HCT116 (cell line): ENCODE measurements at regions not wholly inside any gene's neighbourhood (a gene's known extent, or its start where the extent isn't known, plus 50 kb on each side); places are given as distances from the start of the nearest gene placed in this dataset.

Source experiments
- ATAC-seq: fragments of 200-7000 bp; cut with Tn5 transposase; 2 replicates; pipeline ENCODE4 v1.9.1; 2020; ENCODE audit warnings: mild to moderate bottlenecking, moderate library complexity
- BruUV-seq: library from RNA; stranded (reverse); fragments of 400-500 nt; replicated peaks from 2 replicates; lab custom pipeline; 2021; lab: Mats Ljungman, UMichigan
- CTCF ChIA-PET: fragments of 300-600 bp; sonication (Branson Sonifier 250); formaldehyde crosslinking; loops from one replicate; lab custom pipeline; 2021; ENCODE audit warnings: antibody characterized with exemption; lab: Charles Lee
- POLR2A ChIA-PET: fragments of 300-600, 350-600 bp; sonication (Branson Sonifier 250); formaldehyde crosslinking; loops from one replicate; lab custom pipeline; 2021; ENCODE audit warnings: antibody characterized with exemption; lab: Charles Lee
- RAD21 ChIA-PET, 2 experiments: fragments of 300-600 bp; sonication (Branson Sonifier 250); formaldehyde crosslinking; loops; one replicate each; lab custom pipeline; 2023; ENCODE audit warnings: low total read pairs in 2 of 2; ENCODE audit not compliant: uncharacterized antibody in 2 of 2, unreplicated experiment in 2 of 2, low non-redundant PET in 1 of 2; lab: Charles Lee
- DNase-seq: peaks from one replicate; pipeline ENCODE4 v3.0.0-alpha.2; 2010; ENCODE audit warnings: low read depth, low spot score
- H2AFZ ChIP-seq: fragments of 200-600 bp; shearing (Covaris generic), sonication (generic); 2 replicates; pipeline ENCODE4 v1.6.1; 2017; ENCODE audit warnings: low read depth, mixed run types, mixed read lengths, antibody characterized with exemption, low read length; ENCODE audit not compliant: poor library complexity, severe bottlenecking
- H3K27ac ChIP-seq: 2 replicates; pipeline ENCODE4 v1.5.1; 2012; ENCODE audit warnings: low read depth, low read length
- H3K27me3 ChIP-seq: fragments of 200-600 bp; sonication (generic); 2 replicates; pipeline ENCODE4 v1.6.1; 2016; ENCODE audit warnings: mixed run types, low read length, mixed read lengths; ENCODE audit not compliant: insufficient read depth
- H3K36me3 ChIP-seq, 2 experiments: fragments of 200-500 bp in 1 of 2; fragments of 200-600 bp in 1 of 2; sonication (Bioruptor generic) in 1 of 2; sonication (generic) in 1 of 2; 2 replicates each; pipeline versions ENCODE4 v1.5.1 to v1.6.1; 2014 to 2016; ENCODE audit warnings: low read length in 2 of 2, inconsistent platforms in 1 of 2, mixed read lengths in 1 of 2, mixed run types in 1 of 2; ENCODE audit not compliant: insufficient read depth in 2 of 2, control insufficient read depth in 1 of 2
- H3K4me1 ChIP-seq, 2 experiments: fragments of 200-600 bp in 1 of 2; sonication (generic) in 1 of 2; 2 replicates each; pipeline versions ENCODE4 v1.5.1 to v1.6.1; 2012 to 2017; ENCODE audit warnings: low read length in 2 of 2, inconsistent platforms in 1 of 2, mild to moderate bottlenecking in 1 of 2, mixed read lengths in 1 of 2, mixed run types in 1 of 2, moderate library complexity in 1 of 2; ENCODE audit not compliant: insufficient read depth in 2 of 2, control insufficient read depth in 1 of 2
- H3K4me2 ChIP-seq: fragments of 200-600 bp; sonication (generic); 2 replicates; pipeline ENCODE4 v1.6.1; 2017; ENCODE audit warnings: mixed run types, low read length, mixed read lengths
- H3K4me3 ChIP-seq, 2 experiments: fragments of 200-600 bp in 1 of 2; sonication (generic) in 1 of 2; replicated peaks in 1 of 2; 2 replicates each; pipeline ENCODE4 v1.5.1; 2011 to 2016; ENCODE audit warnings: low read length in 2 of 2, control low read depth in 1 of 2, low read depth in 1 of 2, mild to moderate bottlenecking in 1 of 2, mixed read lengths in 1 of 2, mixed run types in 1 of 2
- H3K79me2 ChIP-seq: fragments of 200-600 bp; sonication (generic); 2 replicates; pipeline ENCODE4 v1.6.1; 2017; ENCODE audit warnings: mild to moderate bottlenecking, mixed run types, low read length, moderate library complexity, mixed read lengths; ENCODE audit not compliant: insufficient read depth
- H3K9ac ChIP-seq: fragments of 200-600 bp; sonication (generic); 2 replicates; pipeline ENCODE4 v1.6.1; 2016; ENCODE audit warnings: low read length, mixed read lengths
- H3K9me2 ChIP-seq: fragments of 200-600 bp; sonication (generic), shearing (Covaris generic); 2 replicates; pipeline ENCODE4 v1.6.1; 2017; ENCODE audit warnings: mixed run types, mild to moderate bottlenecking, moderate library complexity; ENCODE audit not compliant: insufficient read depth
- H3K9me3 ChIP-seq, 2 experiments: fragments of 200-500 bp in 1 of 2; fragments of 200-600 bp in 1 of 2; sonication (Bioruptor generic) in 1 of 2; sonication (generic) in 1 of 2; 2 replicates each; pipeline ENCODE4 v1.6.1; 2014 to 2017; ENCODE audit warnings: low read length in 2 of 2, mixed read lengths in 2 of 2, inconsistent platforms in 1 of 2, low read depth in 1 of 2, mild to moderate bottlenecking in 1 of 2, mixed run types in 1 of 2, moderate library complexity in 1 of 2; ENCODE audit not compliant: control insufficient read depth in 1 of 2, insufficient read depth in 1 of 2
- H4K20me1 ChIP-seq: fragments of 200-600 bp; sonication (generic), shearing (Covaris generic); 2 replicates; pipeline ENCODE4 v1.6.1; 2017; ENCODE audit warnings: mixed run types, mild to moderate bottlenecking, moderate library complexity; ENCODE audit not compliant: insufficient read depth
- CBX3 ChIP-seq: IDR thresholded peaks from 2 replicates; pipeline ENCODE4 v1.6.1; 2012; ENCODE audit warnings: low read depth
- CEBPB ChIP-seq: IDR thresholded peaks from 2 replicates; pipeline ENCODE4 v1.6.1; 2012; ENCODE audit warnings: low read depth
- EGR1 ChIP-seq: IDR thresholded peaks from 2 replicates; pipeline ENCODE4 v1.6.1; 2012; ENCODE audit warnings: low read depth
- EZH2 ChIP-seq: fragments of 200-600 bp; sonication (generic); IDR thresholded peaks from 2 replicates; pipeline ENCODE4 v1.6.1; 2017; ENCODE audit warnings: antibody characterized with exemption, mixed run types
- EZH2phosphoT487 ChIP-seq: fragments of 200-600 bp; IDR thresholded peaks from 2 replicates; pipeline ENCODE4 v1.6.1; 2018; ENCODE audit warnings: antibody characterized with exemption, borderline replicate concordance
- FOSL1 ChIP-seq: IDR thresholded peaks from 2 replicates; pipeline ENCODE4 v1.6.1; 2012; ENCODE audit warnings: low read depth
- JUND ChIP-seq: IDR thresholded peaks from 2 replicates; pipeline ENCODE4 v1.6.1; 2012
- MAX ChIP-seq: IDR thresholded peaks from 2 replicates; pipeline ENCODE4 v1.6.1; 2012
- POLR2A ChIP-seq: IDR thresholded peaks from 2 replicates; pipeline ENCODE4 v1.7.0; 2011; ENCODE audit warnings: borderline replicate concordance; ENCODE audit not compliant: insufficient read depth, insufficient read length; ENCODE audit errors: extremely low read depth
- POLR2AphosphoS5 ChIP-seq: IDR thresholded peaks from 2 replicates; pipeline ENCODE4 v1.6.1; 2011; ENCODE audit warnings: mild to moderate bottlenecking, low read depth, low read length, moderate library complexity
- RAD21 ChIP-seq: IDR thresholded peaks from 2 replicates; pipeline ENCODE4 v1.6.1; 2012; ENCODE audit warnings: low read depth, mild to moderate bottlenecking
- SP1 ChIP-seq: IDR thresholded peaks from 2 replicates; pipeline ENCODE4 v1.6.1; 2012; ENCODE audit warnings: low read depth
- SRF ChIP-seq: IDR thresholded peaks from 2 replicates; pipeline ENCODE4 v1.6.1; 2012; ENCODE audit warnings: low read depth
- TCF7L2 ChIP-seq: IDR thresholded peaks from 2 replicates; pipeline ENCODE4 v1.7.0; 2011; ENCODE audit warnings: borderline replicate concordance, inconsistent platforms; ENCODE audit not compliant: insufficient read depth, insufficient read length; ENCODE audit errors: extremely low read depth
- YY1 ChIP-seq: IDR thresholded peaks from 2 replicates; pipeline ENCODE4 v1.6.1; 2011; ENCODE audit warnings: low read length, low read depth, moderate library complexity, mild to moderate bottlenecking; ENCODE audit not compliant: insufficient replicate concordance; ENCODE audit errors: extremely low read depth
- ZBTB33 ChIP-seq: IDR thresholded peaks from 2 replicates; pipeline ENCODE4 v1.6.1; 2011; ENCODE audit warnings: mild to moderate bottlenecking, low read length, moderate library complexity; ENCODE audit not compliant: insufficient replicate concordance; ENCODE audit errors: extremely low read depth
- ZFX ChIP-seq: fragments of 450-650 bp; IDR thresholded peaks from 2 replicates; pipeline ENCODE4 v1.6.1; 2017
- ZNF274 ChIP-seq: fragments of 200-500 bp; sonication (Bioruptor generic); IDR thresholded peaks from 2 replicates; pipeline ENCODE4 v1.6.1; 2014; ENCODE audit warnings: mild to moderate bottlenecking, low read depth, low read length, inconsistent platforms
- intact Hi-C: fragments of 100-400 bp; cut with micrococcal nuclease; formaldehyde crosslinking; loops from 2 replicates; pipeline ENCODE4 v1.10.0; 2022
- TF ChIP-seq, protein P1 (sequence below): IDR thresholded peaks from 2 replicates; pipeline ENCODE4 v1.6.1; 2012

GRCh38 chr5:143705381-143705780, 106.6 kb upstream of the HMHB1 start:
- ChIA-PET POLR2A (no interaction called here), RAD21 (interaction anchor here in 1 of 2 experiments (1.3 kb wide), 1 partner anchor 10 kb away, joined by 3 read pairs; no protein-coding TSS in a partner anchor), CTCF (no interaction called here)
- no TSS peak for BruUV-seq
- DNase-seq (no peak), ATAC-seq (no peak)
- no peaks in the 10 kb centered on the region for H3K36me3 ChIP-seq
- no peak overlapping the region for H3K9ac ChIP-seq
- TF ChIP-seq EGR1 (no peak), ZFX (no peak), SRF (no peak), CEBPB (no peak), EZH2 (no peak), CBX3 (no peak), EZH2phosphoT487 (no peak), TCF7L2 (no peak), SP1 (no peak), ZNF274 (no peak), FOSL1 (no peak), POLR2AphosphoS5 (no peak), JUND (no peak), RAD21 (no peak), POLR2A (no peak), MAX (no peak), ZBTB33 (no peak), YY1 (no peak)
- TF ChIP-seq, protein P1, sequence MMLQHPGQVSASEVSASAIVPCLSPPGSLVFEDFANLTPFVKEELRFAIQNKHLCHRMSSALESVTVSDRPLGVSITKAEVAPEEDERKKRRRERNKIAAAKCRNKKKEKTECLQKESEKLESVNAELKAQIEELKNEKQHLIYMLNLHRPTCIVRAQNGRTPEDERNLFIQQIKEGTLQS: no peak
- no peaks in the 10 kb centered on the region for H3K9me2 ChIP-seq
- no peak overlapping the region for H3K4me2 ChIP-seq
- H3K79me2 ChIP-seq: no peaks in the 10 kb centered on the region
- no peaks in the 10 kb centered on the region for H3K27me3 ChIP-seq
- no peaks in the 10 kb centered on the region for H3K9me3 ChIP-seq
- H2AFZ ChIP-seq: no peak overlapping the region
- H3K27ac ChIP-seq: no peak overlapping the region
- intact Hi-C loops: no loop called here
- H3K4me1 ChIP-seq: no peaks in the 10 kb centered on the region
- H4K20me1 ChIP-seq: no peaks in the 10 kb centered on the region
- H3K4me3 ChIP-seq: no peak overlapping the region
